Gastrocnemius medialis (tissue), 4 donors: ENCODE measurements at regions not wholly inside any gene's neighbourhood (a gene's known extent, or its start where the extent isn't known, plus 50 kb on each side); places are given as distances from the start of the nearest gene placed in this dataset.

Source experiments
- ATAC-seq, 2 donors: fragments of 150-250 bp; one replicate each; pipeline ENCODE4 v1.9.1; 2016
- DNase-seq, 2 donors: peaks; one replicate each; pipeline ENCODE4 v3.0.0-alpha.2; 2019
- H3K27ac ChIP-seq, 4 donors: fragments of 200-600 bp; sonication (generic); 1 replicate in 1 of 4; 2 replicates in 3 of 4; pipeline ENCODE4 v1.5.1; 2016 to 2018; ENCODE audit warnings: mild to moderate bottlenecking in 2 of 4, moderate library complexity in 1 of 4
- H3K27me3 ChIP-seq, 3 donors: fragments of 200-600 bp; sonication (generic) in 2 of 3; 1 replicate in 1 of 3; 2 replicates in 2 of 3; pipeline versions ENCODE4 v1.5.1 to v1.6.0; 2016 to 2019; ENCODE audit warnings: mild to moderate bottlenecking in 1 of 3, moderate library complexity in 1 of 3
- H3K36me3 ChIP-seq, 2 donors: fragments of 200-600 bp; sonication (generic) in 1 of 2; one replicate each; pipeline ENCODE4 v1.5.1; 2017 to 2018
- H3K4me1 ChIP-seq, 2 donors: fragments of 200-600 bp; sonication (generic) in 1 of 2; one replicate each; pipeline ENCODE4 v1.5.1; 2016 to 2017; ENCODE audit warnings: mild to moderate bottlenecking in 2 of 2
- H3K4me3 ChIP-seq, 4 donors: fragments of 200-600 bp; sonication (generic) in 3 of 4; 1 replicate in 1 of 4; 2 replicates in 3 of 4; pipeline ENCODE4 v1.5.1; 2016 to 2019; ENCODE audit warnings: mild to moderate bottlenecking in 2 of 4
- H3K9me3 ChIP-seq, 3 donors: fragments of 200-600 bp; sonication (generic) in 2 of 3; 1 replicate in 1 of 3; 2 replicates in 2 of 3; pipeline ENCODE4 v1.5.1; 2016 to 2019
- POLR2A ChIP-seq, 2 donors: fragments of 450-650 bp; IDR thresholded peaks; one replicate each; pipeline ENCODE4 v1.6.1; 2017; ENCODE audit warnings: antibody characterized with exemption in 2 of 2, mild to moderate bottlenecking in 2 of 2, moderate library complexity in 2 of 2
- in situ Hi-C, 4 donors: fragments of 200-750 bp; cut with MboI; loops; one replicate each; pipeline versions ENCODE4 v1.15.0 to v1.8.0; 2017; ENCODE audit warnings: low sequenced_read_pairs in 4 of 4
- intact Hi-C: fragments of 100-400 bp; cut with DNase I; formaldehyde crosslinking; loops from one replicate; pipeline ENCODE4 v1.15.1; 2023; ENCODE audit warnings: low total_unique reads
- TF ChIP-seq, protein P1 (sequence below), 5 experiments: fragments of 450-650 bp in 3 of 5; fragments of 200-600 bp in 2 of 5; sonication (generic) in 2 of 5; IDR thresholded peaks in 4 of 5; conservative IDR thresholded peaks in 1 of 5; 1 replicate in 4 of 5; 2 replicates in 1 of 5; pipeline ENCODE4 v1.5.1; 2016 to 2019; ENCODE audit warnings: antibody characterized with exemption in 5 of 5, mild to moderate bottlenecking in 3 of 5, moderate library complexity in 3 of 5

DNA sequence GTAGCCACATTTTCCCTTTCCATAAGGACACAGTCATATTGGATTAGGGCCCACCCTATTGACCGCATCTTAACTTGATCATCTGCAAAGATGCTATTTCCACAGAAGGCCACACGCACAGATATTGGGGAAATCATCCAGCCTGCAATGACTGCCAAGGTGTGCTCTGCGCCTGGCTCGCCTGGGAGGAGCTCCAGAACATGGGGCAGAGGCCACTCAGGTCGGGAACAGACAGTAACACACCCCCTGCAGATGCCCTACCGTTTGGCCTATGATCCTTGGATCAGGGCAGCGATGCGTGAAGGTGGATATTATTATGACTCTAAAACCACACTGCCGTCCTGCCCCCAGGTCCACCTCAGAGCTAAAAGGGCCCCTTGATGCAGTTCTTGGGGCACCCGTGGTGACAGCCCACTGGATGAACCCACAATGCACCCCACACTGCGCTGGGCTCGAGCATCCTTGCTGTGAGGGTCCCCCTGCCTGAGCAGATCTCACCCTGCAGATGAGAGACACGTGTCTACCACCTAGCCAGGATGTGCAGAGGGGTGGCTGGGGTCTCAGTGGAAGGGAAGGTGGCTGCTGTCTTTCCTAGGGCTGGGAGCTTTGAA is 72.9 kb upstream of the ZNF516 start:
- in situ Hi-C loops, result no loop called here
- Histone ChIP-seq H3K9me3 (no peaks in the 10 kb centered on the region), H3K27me3 (no peaks in the 10 kb centered on the region), H3K4me1 (peaks cover 11 to 18% of the 10 kb centered on the region in 2 donors), H3K4me3 (no peak overlapping the region), H3K36me3 (no peaks in the 10 kb centered on the region), H3K27ac (no peak overlapping the region)
- no peak for DNase-seq
- intact Hi-C loops, result no loop called here
- TF ChIP-seq, protein P1, sequence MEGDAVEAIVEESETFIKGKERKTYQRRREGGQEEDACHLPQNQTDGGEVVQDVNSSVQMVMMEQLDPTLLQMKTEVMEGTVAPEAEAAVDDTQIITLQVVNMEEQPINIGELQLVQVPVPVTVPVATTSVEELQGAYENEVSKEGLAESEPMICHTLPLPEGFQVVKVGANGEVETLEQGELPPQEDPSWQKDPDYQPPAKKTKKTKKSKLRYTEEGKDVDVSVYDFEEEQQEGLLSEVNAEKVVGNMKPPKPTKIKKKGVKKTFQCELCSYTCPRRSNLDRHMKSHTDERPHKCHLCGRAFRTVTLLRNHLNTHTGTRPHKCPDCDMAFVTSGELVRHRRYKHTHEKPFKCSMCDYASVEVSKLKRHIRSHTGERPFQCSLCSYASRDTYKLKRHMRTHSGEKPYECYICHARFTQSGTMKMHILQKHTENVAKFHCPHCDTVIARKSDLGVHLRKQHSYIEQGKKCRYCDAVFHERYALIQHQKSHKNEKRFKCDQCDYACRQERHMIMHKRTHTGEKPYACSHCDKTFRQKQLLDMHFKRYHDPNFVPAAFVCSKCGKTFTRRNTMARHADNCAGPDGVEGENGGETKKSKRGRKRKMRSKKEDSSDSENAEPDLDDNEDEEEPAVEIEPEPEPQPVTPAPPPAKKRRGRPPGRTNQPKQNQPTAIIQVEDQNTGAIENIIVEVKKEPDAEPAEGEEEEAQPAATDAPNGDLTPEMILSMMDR (IDR thresholded peaks at IDR 0.05 in 4 of 5, conservative IDR thresholded peaks at IDR 0.05 in 1 of 5), result no peak
- TF ChIP-seq POLR2A (IDR thresholded peaks at IDR 0.05), result no peak
- ATAC-seq, result no peak

DNA sequence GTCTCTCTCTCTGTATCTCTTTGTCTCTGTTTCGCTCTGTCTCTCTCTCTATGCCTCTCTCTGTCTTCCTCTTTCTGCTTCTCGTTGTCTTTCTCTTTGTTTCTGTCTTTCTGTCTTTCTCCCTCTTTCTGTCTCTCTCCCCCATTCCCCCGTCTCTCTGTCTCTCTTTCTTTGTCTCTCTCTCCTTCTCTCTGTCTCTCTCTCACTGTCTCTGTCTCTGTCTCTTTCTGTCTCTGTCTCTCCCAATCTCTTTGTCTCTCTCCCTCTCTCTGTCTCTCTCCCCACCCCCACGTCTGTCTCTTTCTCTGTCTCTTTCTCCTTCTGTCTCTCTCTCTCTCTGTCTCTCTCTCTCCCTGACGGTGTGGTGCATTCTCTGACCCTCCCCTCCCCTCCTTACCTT is 71.9 kb upstream of the ZNF516 start:
- in situ Hi-C loops (no loop called here), intact Hi-C loops (no loop called here)
- Histone ChIP-seq H3K36me3 (no peaks in the 10 kb centered on the region), H3K4me3 (no peak overlapping the region), H3K9me3 (no peaks in the 10 kb centered on the region), H3K4me1 (peaks cover 11 to 18% of the 10 kb centered on the region in 2 donors), H3K27me3 (no peaks in the 10 kb centered on the region), H3K27ac (no peak overlapping the region)
- ATAC-seq (no peak), DNase-seq (no peak)
- TF ChIP-seq, protein P1 (IDR thresholded peaks at IDR 0.05 in 4 of 5, conservative IDR thresholded peaks at IDR 0.05 in 1 of 5), result no peak
- no peak for TF ChIP-seq POLR2A (IDR thresholded peaks at IDR 0.05)

DNA sequence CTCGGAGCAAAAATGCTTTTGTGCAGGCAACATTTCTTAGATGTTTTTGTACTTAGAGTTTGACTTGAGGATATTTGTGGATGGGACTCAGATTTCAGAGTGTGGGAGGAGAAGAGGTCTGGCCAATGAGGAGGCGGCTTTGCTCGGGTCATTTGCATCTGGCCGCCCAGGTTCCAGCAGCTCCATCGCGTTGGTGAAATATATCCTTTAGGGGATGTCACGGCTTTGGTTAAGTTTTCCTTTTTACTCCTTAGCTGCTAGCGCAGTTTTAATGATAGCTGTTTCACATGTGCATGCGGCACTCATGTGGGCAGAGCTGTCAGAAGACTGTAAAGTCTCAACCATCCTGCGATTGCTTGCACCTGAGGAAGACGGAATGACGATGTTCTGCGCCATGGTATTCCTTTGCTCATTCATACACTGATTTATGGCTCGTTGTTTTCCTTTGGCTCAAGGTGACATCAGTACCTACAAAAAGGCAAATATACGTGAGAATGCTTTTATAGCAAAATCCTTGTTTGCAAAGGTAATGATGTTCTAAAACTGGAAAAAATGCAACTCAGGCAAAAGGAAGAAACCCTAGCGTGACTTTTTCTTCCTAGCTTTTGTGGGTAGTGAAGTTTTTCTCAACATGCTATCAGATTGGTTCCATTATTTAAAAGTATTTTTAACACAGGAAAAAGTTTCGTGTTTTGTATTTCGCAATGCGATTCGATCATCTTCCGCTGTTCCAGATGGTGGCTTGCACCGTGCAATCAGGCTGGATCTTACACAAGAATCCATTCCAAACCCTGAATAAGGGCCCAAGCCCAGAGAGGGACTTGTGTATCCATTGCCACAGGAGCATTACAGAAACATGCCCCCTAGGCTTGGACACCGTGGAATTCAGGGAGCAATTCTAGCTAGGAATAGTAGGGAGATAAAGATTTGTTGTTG is 70.5 kb upstream of the ZNF516 start:
- TF ChIP-seq, protein P1 (IDR thresholded peaks at IDR 0.05 in 4 of 5, conservative IDR thresholded peaks at IDR 0.05 in 1 of 5), result no peak
- peak in 1 of 2 donors; percentile 7 for TF ChIP-seq POLR2A (IDR thresholded peaks at IDR 0.05)
- ATAC-seq, result peak; percentile 95 to 96
- in situ Hi-C loops, result no loop called here

DNA sequence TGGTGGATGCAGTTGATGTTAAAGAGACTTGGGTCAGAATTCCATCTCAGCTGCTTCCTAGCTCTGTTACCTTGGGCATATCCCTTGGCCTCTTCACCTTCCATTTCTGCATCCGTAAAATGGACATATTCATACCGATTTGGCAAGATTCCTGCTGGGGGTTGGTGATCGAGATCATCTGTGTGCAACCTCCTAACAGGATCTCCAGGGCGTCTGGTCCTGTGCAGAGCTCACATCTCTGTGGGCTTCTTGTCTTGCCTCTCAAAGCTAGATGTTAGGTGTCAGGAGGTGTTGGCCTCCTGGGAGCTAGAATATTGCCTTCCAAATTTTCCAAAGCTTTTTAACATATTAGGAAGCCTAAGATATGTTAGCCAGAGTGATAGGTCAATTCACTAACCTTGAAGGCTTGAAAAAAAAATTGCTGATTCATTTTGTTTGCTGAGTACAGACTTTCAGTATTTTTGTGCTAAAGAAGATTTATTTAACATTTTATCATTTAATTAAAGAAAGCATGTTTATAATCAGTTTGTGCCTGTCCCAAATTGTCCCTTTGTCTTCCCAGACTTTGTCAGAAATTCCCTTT is 69.7 kb upstream of the ZNF516 start:
- no peak for DNase-seq
- Histone ChIP-seq H3K9me3 (no peaks in the 10 kb centered on the region), H3K27me3 (no peaks in the 10 kb centered on the region), H3K4me1 (peaks cover 11 to 18% of the 10 kb centered on the region in 2 donors), H3K36me3 (no peaks in the 10 kb centered on the region), H3K4me3 (peak overlapping the region; percentile 33 to 51 (median 45)), H3K27ac (peak overlapping the region; percentile 70 to 79 (median 73))
- intact Hi-C loops (loop anchor here (2.0 kb wide), 1 partner anchor 68 kb away; no protein-coding TSS in a partner anchor), in situ Hi-C loops (no loop called here)
- TF ChIP-seq POLR2A (IDR thresholded peaks at IDR 0.05), result no peak
- TF ChIP-seq, protein P1 (IDR thresholded peaks at IDR 0.05 in 4 of 5, conservative IDR thresholded peaks at IDR 0.05 in 1 of 5), result no peak
- ATAC-seq, result no peak

More for the DNA sequence above, 70.5 kb upstream of the ZNF516 start:
- peak overlapping the region; percentile 33 to 51 (median 45) for H3K4me3 ChIP-seq
- peaks cover 11 to 18% of the 10 kb centered on the region in 2 donors for H3K4me1 ChIP-seq
- peak overlapping the region; percentile 70 to 79 (median 73) for H3K27ac ChIP-seq
- no peaks in the 10 kb centered on the region for H3K27me3 ChIP-seq
- no peaks in the 10 kb centered on the region for H3K9me3 ChIP-seq
- peak; percentile 69 to 70 for DNase-seq
- no peaks in the 10 kb centered on the region for H3K36me3 ChIP-seq
- intact Hi-C loops, result loop anchor here (2.0 kb wide), 1 partner anchor 69 kb away; no protein-coding TSS in a partner anchor
